Activated CD4-positive, alpha-beta T cell treated with anti-CD3 and anti-CD28 coated beads, Interleukin-10, Interleukin-2, amounts not matched to agents 100 ng/mL and 50 ng/mL, durations not matched to agents 16 hours and 8 hours (primary cell): ENCODE measurements at regions not wholly inside any gene's neighbourhood (a gene's known extent, or its start where the extent isn't known, plus 50 kb on each side); places are given as distances from the start of the nearest gene placed in this dataset.
A peak's percentile ranks its signal among the peaks of the same experiment; 100 is the strongest.

ENCODE experiments used
- DNase-seq: peaks from one replicate; pipeline ENCODE4 v3.0.0-alpha.2; 2020

GRCh38 chr11:70712471-70712870 is 314.1 kb downstream of the CTTN start:
- DNase-seq, result no peak

DNA sequence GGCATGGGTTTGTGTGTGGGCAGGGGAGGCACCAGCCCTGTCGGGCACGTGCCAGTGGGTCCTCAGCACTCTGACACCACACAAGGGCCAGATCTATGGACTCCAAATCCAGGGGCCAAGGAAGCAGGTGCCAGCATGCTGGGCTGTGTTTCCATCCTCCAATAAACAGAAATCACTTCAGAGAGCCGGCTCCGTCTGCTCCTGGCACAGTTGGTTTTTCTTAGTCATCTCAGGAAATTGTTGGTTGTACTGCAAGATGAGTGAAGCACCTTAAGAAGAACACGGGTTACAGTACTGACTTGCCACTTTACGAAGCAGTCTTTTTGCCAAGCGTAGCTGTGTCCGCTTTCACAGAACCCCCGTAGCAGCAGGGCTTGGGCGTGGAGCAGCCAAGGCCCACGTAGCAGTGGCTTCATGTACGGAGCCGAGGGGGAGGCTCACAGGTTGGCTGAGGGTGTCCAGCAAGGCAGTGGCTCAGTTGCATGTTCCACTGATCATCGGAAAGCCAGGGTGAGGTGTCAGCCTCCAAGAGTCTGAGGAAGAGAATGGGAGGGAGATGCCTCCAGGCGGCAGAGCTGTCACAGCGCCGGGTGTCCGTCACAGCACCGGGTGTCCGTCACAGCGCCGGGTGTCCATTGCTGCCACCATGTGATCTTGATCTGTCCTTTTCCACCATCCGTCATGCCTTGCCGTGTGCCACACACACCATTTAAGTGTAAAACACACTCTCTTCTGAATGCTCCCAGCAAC is 314.9 kb downstream of the CTTN start:
- DNase-seq, result no peak

- no peak for DNase-seq
Observed at GRCh38 chr11:70713988-70714665, 315.8 kb downstream of the CTTN start.

DNA sequence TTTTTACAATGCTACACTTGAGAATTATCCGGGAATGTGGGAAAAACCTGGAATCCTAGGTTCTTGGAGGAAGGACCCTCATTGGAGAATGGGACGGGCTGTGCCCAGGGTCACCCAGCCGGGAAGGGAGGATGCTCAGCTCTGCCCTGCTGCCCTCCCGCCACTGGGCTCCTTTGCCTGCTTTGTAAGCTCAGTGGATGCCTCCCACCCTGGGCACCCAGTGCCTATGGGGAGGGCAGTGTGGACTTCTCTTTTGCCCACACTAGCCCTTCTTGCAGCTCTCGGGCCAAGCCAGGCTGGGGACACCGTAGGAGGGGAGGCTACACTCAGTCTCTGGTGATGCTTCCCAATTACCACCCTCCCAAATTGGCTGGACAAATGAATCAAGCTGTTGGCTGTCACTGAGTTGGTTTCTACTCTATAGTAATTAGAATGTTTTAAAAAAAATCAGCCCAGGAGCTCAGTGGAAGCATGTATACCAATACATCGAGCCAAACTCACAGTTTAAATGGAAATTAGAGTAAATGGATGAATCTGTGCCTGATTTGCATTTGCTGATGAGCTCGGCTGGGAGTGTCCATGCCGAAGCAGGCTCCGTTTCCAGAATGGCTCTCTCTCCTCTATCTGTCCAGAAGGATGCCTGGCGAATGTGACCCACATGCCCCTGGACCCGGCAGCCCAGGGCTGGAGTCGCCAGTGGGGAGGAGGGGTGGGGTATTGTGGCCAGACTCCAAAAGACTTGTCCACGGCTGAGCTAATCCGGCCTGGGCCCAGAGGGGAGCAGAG is 317.0 kb downstream of the CTTN start:
- DNase-seq, result no peak

GRCh38 chr11:70716216-70716615 is 317.9 kb downstream of the CTTN start:
- DNase-seq, result no peak

DNA sequence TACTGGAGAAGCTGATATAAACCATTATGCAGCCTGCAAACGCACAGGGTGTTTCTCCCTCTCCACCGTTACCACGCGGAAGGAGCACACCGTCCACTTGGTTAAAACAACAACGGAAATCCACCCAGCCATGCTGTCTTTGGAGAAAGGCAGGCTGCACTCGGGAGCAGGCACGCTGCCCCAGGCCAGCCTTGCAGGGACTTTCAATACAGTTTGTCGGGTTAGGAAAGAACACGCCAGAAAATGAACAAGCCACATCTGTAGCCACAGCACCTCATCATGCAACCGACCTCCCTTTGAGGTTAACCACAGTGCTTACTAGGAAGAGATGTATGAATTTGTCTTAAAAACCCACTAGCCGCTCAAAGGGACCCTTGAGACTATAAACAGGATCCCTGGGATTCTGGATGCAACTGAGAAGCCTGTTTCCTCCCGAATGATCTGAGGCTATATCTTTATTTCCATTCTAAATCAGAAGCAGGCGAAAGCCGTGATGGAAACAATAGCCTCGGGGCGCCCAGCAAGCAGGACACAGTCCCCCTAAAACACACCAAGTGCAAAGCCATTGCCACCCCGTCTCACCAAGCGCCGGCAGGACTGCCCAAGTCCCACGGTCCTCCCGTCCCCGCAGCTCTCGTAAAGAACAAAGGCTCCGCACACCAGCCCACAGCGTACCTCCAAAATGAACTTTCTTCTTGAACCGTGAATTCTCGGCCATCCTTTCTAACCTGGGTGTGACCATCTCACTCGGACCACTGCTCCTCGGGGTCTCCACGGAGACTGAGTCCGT is 318.9 kb downstream of the CTTN start:
- DNase-seq, result peak; percentile 4

DNA sequence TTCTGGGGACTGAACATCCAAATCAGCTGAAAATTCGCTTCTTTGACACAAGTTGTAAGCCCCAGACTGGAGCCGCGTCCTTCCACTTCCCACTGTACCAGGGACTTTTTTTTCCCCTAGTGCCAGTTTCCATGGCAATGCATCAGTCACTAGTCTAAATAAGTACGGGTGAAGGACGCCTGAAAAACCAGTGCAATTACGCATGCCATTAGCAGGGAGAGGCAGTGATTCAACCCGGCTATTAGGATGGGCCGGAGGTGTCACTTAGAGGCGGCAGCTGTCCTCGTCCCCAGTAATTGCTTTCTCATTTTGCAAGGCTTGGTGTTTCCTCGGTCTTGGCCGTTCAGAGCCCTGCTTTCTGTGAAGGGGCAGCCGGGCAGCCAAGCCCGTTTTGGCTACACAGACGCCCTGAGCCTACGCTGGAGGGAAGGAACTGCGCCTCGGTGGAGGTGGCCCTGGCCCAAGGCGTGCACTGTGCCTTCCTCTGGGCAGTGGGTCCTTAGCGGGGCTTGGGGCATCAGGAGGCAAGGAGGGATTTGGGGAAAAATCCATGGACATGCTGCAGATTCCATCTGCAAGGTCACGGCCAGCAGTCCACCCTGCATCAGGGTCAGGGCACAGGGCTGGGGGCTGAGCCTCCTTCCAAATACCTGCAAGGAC is 319.7 kb downstream of the CTTN start:
- no peak for DNase-seq

DNA sequence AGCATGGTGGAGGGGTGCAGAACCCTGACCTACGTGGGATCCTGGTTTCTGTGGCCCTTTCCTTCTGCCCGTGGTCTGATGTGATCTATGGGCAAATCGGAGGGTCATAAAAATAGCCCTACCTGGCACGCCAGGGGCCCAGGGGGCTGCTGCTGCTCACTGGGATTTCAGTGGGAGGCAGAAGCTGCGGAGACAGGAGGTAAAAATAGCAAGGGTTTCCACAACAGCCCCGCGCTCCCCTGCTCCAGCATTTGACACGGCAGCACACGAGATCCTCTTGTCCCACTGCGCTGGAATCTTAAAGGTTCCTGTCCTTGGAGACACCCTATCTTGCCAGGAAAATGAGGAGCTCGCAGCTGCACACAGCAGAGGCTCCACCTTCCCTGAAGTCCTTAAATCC is 321.2 kb downstream of the CTTN start:
- no peak for DNase-seq

DNA sequence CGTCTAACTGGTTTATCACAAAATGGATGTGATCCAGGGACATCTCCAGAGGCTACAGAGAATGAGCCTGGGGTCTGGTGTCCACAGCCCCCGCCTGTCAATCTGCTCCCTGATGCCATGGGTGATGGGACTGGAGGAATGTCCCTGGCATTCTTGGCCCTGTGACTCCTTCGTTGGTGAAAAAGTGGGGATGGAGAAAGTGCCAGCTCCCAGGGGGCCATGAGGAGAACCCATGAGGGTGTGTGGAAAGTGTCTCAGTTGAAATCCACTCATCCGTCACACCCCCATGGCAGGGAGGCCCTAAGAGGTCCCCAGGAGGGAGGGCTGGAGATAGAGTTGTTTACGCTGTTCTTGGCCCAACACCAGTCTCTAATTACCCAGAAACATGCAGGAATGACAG is 322.0 kb downstream of the CTTN start:
- no peak for DNase-seq

DNA sequence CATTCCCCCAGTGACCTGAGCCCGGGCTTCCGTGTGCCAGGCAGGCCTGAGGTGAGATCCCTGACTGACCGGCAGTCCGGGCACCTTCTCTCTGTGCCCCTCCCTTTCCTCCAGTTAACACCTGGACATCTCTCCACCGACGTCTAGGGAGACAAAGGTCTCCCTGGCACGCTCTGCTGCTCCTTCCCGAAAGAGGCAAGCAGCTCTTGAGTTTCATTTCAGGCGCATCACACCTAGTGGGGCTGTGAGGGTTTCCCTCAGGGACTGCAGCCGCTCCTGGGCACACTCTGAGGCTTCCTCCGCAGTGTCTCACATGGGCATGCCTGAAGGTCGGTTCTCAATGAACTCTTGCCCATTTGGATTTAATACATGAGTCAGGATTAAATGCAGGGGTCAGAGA is 322.7 kb downstream of the CTTN start:
- no peak for DNase-seq

DNA sequence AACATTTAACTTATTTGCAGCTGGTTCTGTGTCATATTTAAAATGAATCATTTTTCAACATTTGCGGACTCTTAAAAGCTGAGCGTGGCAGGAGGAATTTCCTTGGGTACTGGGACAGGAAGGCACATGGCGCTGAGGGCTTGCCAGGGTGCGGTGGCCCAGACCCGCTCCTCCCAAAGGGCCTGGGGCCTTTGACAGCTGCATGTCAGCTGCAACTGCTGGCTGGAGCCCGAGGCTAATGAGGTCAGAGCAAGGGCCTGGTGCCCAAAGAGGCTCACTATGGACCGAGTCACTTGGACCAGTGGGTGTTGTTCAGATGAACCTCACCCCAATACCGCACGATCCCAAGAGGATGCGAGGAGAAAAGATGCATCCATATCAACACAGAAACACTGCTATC is 326.9 kb downstream of the CTTN start:
- no peak for DNase-seq

- no peak for DNase-seq
Observed at GRCh38 chr11:70725739-70726138, 327.4 kb downstream of the CTTN start.

DNA sequence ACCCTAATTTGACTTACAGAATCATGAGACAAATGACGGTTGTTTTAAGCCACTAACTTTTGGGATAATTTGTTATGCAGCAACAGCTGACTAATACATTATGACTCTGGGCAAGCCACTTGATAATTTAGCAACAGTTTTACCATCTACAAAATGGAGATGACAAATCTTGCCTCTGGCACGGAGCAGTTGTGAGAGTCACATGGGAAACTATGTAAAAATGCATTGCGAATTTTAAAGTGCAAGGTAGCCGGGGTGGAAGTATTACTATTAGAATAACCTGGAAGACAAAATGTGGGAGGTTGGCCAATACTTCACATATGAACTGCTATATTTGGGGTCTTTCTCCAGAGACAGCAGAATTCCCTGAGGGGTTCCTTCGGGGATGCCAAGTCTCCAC is 328.7 kb downstream of the CTTN start:
- DNase-seq, result no peak

DNA sequence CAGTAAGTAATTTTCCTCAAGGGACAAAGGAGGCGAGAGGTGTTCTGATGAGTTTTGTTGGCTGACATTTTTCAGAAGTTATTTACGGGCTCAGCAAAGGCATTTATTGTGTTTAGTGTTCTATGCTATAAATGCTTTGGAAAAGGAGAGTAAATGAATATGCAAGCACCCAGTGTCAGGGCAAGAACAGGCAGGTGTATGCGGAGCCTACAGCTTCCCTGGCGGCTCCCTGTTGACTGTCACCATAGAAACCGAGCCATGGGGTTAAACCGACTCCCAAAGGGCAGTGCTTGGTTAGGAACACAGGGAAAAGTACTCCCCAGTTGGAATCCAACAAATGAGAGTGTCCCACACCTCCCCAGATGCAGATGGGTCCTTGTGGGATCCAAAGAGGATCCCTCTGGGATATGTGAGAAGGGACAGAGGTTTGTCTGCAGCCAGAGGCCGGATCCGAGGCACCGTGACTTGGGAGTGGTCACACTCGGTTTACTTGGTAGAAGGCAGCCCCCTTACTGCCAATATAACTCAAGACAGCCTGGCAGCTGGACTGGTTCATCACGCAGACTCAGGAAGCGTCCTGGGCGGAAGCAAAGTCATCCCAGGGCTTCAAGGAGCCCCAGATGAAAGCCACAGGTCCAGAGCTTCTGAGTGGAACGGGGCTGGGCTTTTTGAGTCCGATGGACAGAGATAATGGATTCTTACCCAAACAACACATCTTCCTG is 329.7 kb downstream of the CTTN start:
- no peak for DNase-seq

DNA sequence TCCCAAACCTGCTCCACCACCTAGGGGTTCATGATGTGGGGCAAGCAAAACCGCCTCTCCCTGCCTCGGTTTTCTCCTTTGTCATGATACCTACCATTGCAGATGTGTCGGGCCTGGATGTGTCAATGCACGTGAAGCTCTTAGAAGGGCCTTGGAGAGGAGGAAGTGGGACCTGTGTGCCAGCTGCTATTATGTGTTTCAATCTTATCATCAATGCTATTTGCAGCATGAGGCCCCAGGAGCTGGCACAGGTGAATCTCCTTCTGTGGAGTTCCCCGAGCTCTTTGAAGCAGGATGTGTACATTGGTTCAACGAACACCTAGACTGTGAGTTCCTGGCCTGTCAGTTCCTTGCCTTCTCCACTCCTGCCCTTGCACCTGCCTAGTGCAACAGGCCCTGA is 331.6 kb downstream of the CTTN start:
- no peak for DNase-seq

GRCh38 chr11:70730411-70730810 is 332.1 kb downstream of the CTTN start:
- no peak for DNase-seq

DNA sequence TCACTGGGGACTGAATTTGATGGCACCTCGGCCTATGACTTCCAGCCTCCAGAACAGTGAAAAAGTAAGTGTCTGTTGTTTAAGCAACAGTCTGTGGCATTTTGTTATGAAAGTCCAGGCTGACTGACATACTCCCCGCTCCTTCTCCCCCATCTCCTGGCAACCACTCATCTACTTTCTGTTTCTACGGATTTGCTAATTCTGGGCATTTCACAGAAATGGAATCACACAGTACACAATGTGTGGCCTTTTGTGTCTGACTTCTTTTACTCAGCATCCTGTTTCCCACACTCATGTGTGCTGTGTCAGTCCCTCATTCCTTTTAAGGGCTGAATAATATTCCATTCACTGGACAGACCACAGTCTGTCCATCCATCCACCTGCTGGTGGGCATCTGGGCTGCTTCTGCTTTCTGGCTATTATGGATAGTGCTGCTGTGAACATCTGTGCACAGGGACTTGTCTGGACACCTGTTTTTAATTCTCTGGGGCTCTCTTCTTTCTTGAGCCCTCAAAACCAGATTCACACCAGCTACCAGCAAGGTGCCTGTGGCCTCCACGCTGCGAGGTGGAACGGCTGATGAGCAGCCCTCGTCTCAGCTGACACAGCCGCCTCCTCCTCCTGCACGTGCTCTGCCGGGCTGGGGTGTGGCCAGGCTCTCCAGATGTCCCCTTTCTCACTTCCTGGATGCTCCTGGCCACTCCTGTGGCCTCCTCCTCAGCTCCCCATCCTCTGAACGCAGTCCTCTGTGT is 333.1 kb downstream of the CTTN start:
- no peak for DNase-seq

GRCh38 chr11:70732023-70732880 is 333.9 kb downstream of the CTTN start:
- no peak for DNase-seq

DNA sequence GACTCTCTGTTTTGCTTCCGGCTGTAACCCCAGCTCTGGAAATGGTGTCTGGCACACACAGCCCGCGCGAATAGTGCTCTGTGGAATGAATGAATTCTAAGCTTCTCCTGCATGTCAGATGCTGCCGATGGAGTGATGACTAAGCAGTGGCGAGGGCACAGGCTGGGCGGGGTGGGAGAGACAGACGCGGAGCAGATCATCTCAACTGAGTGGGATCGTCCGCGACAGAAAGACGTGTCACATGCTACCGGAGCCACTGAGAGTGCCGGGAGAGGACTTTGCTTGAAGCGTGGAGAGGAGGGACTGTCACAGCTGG is 334.5 kb downstream of the CTTN start:
- DNase-seq, result no peak
